Lung (tissue), 11 donors: ENCODE measurements at regions not wholly inside any gene's neighbourhood (a gene's known extent, or its start where the extent isn't known, plus 50 kb on each side); places are given as distances from the start of the nearest gene placed in this dataset.

Source experiments
- ATAC-seq: fragments of 200-7000 bp; cut with Tn5 transposase; one replicate; pipeline ENCODE4 v1.9.1; 2020; ENCODE audit warnings: moderate number of reproducible peaks; ENCODE audit not compliant: insufficient read depth, low FRiP score
- DNase-seq, 3 donors: peaks; one replicate each; pipeline ENCODE4 v3.0.0-alpha.2; 2013 to 2017
- H3K27ac ChIP-seq, 2 donors: one replicate each; pipeline ENCODE4 v1.5.1; 2013; ENCODE audit warnings: mild to moderate bottlenecking in 2 of 2, moderate library complexity in 2 of 2, control low read depth in 1 of 2, inconsistent platforms in 1 of 2, low read depth in 1 of 2, low read length in 1 of 2
- H3K27me3 ChIP-seq, 3 donors: one replicate each; pipeline ENCODE4 v1.5.1; 2013; ENCODE audit warnings: low read length in 2 of 3; ENCODE audit not compliant: control insufficient read depth in 3 of 3, insufficient read depth in 3 of 3
- H3K36me3 ChIP-seq, 4 donors: one replicate each; pipeline ENCODE4 v1.5.1; 2013; ENCODE audit warnings: low read length in 4 of 4, mild to moderate bottlenecking in 1 of 4, moderate library complexity in 1 of 4; ENCODE audit not compliant: control insufficient read depth in 4 of 4, insufficient read depth in 4 of 4
- H3K4me1 ChIP-seq, 5 donors: one replicate each; pipeline ENCODE4 v1.5.1; 2013; ENCODE audit warnings: low read length in 5 of 5, mild to moderate bottlenecking in 2 of 5, moderate library complexity in 1 of 5; ENCODE audit not compliant: control insufficient read depth in 5 of 5, insufficient read depth in 5 of 5
- H3K4me3 ChIP-seq: one replicate; pipeline ENCODE4 v1.5.1; 2013; ENCODE audit warnings: mild to moderate bottlenecking, control low read depth, moderate library complexity
- H3K9ac ChIP-seq, 2 donors: one replicate each; pipeline ENCODE4 v1.5.1; 2013; ENCODE audit warnings: low read length in 2 of 2, control low read depth in 1 of 2; ENCODE audit not compliant: insufficient read depth in 1 of 2
- H3K9me3 ChIP-seq, 4 donors: one replicate each; pipeline ENCODE4 v1.5.1; 2013; ENCODE audit warnings: low read length in 3 of 4, mild to moderate bottlenecking in 1 of 4, moderate library complexity in 1 of 4; ENCODE audit not compliant: control insufficient read depth in 4 of 4, insufficient read depth in 3 of 4
- WGBS, 2 donors: extraction: QIAGEN DNeasy Blood & Tissue Kit; methylation state at CpG; one replicate each; pipeline ENCODE4 v1.1.7; 2013; 5-methylcytosine and 5-hydroxymethylcytosine counted together
- TF ChIP-seq, protein P1 (sequence below): IDR thresholded peaks from 2 replicates; pipeline ENCODE4 v1.5.1; 2012; ENCODE audit warnings: mild to moderate bottlenecking; ENCODE audit errors: control extremely low read depth, extremely low read depth
- donor health status: control.
- donor health status: control.
- donor health status: Bipolar disorder and iron deficiency.
- donor health status: healthy.
- donor health status: DM: yes; HTN: yes; CAD: no.

DNA sequence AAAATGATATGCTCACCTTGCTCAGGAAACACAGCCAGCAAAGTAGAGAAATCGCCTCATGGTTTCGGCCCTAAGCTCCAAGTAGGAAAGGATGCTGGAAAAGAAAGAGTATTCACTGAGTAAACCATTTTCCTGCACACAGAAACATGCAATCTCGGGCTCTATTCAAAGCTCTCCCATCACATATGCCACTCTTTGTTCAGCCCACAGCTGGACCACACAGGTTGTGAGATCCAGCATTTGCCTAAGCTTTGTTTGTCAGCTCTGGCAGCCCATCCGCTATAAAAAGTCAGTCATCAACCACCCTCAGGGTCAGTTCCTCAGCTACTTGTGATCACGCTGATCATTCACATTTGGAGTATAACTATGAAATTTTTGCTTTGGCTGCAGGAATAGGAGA is 96.5 kb upstream of the SMARCA2 start:
- WGBS, 2 donors = 73 to 74% methylated on average over 5 of the region's 5 CpGs
- Histone ChIP-seq H3K27ac (no peak overlapping the region), H3K9ac (no peak overlapping the region), H3K9me3 (peaks cover 0 to 2% (median 0%) of the 10 kb centered on the region in 4 donors), H3K4me3 (no peak overlapping the region), H3K4me1 (peaks cover 0 to 24% (median 7%) of the 10 kb centered on the region in 5 donors), H3K36me3 (no peaks in the 10 kb centered on the region), H3K27me3 (no peaks in the 10 kb centered on the region)
- ATAC-seq = no peak
- TF ChIP-seq, protein P1, sequence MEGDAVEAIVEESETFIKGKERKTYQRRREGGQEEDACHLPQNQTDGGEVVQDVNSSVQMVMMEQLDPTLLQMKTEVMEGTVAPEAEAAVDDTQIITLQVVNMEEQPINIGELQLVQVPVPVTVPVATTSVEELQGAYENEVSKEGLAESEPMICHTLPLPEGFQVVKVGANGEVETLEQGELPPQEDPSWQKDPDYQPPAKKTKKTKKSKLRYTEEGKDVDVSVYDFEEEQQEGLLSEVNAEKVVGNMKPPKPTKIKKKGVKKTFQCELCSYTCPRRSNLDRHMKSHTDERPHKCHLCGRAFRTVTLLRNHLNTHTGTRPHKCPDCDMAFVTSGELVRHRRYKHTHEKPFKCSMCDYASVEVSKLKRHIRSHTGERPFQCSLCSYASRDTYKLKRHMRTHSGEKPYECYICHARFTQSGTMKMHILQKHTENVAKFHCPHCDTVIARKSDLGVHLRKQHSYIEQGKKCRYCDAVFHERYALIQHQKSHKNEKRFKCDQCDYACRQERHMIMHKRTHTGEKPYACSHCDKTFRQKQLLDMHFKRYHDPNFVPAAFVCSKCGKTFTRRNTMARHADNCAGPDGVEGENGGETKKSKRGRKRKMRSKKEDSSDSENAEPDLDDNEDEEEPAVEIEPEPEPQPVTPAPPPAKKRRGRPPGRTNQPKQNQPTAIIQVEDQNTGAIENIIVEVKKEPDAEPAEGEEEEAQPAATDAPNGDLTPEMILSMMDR = no peak
- DNase-seq = peak; percentile 25 to 57 (median 53)

DNA sequence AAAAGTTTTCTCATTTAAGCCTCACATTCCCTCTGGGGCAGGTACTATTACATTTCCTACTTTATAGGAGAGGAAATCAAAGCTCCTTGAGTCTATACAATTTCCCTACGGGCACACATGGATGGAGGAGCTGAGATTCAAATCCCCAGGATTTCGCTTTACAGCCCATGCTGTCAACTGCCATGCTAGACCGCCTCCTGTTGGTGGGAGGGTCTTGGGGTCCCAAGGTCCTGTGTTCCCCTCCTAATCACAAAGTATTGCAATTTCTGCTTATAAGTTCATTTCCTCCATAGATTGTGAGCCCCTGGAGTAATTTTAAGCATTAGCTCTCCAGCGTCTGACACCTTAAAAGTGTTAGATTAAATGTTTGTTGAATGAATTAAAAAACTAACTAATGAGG is 95.9 kb upstream of the SMARCA2 start:
- TF ChIP-seq, protein P1 = no peak
- Histone ChIP-seq H3K4me1 (peaks cover 0 to 24% (median 7%) of the 10 kb centered on the region in 5 donors), H3K9me3 (peaks cover 0 to 2% (median 0%) of the 10 kb centered on the region in 4 donors), H3K4me3 (no peak overlapping the region), H3K27me3 (no peaks in the 10 kb centered on the region), H3K27ac (no peak overlapping the region), H3K36me3 (no peaks in the 10 kb centered on the region), H3K9ac (no peak overlapping the region)
- 84 to 92% methylated on average over 4 of the region's 4 CpGs for WGBS, 2 donors
- DNase-seq = no peak
- no peak for ATAC-seq

DNA sequence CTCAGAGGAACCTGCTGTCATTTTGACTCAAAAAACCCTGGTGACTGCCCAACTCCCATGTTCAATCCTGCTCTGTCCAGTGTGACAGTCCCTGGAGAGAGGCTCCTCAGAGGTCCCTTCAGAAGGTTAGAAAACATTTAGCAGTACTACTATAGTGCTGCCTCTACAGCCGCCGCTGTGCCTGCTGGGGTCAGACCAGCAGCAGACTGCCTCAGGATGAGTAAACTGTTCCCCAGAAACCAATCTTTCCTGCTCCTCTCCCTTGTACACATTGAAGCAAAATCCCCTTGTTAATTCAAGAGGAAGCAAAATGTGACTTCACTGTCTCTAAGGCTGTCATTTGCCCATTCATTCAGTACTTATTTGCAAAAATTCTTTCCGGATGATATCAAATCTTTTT is 94.8 kb upstream of the SMARCA2 start:
- Histone ChIP-seq H3K4me1 (peaks cover 0 to 24% (median 7%) of the 10 kb centered on the region in 5 donors), H3K27ac (no peak overlapping the region), H3K27me3 (no peaks in the 10 kb centered on the region), H3K9ac (no peak overlapping the region), H3K4me3 (no peak overlapping the region), H3K9me3 (peaks cover 0 to 2% (median 0%) of the 10 kb centered on the region in 4 donors), H3K36me3 (no peaks in the 10 kb centered on the region)
- TF ChIP-seq, protein P1 = no peak
- no peak for ATAC-seq
- WGBS, 2 donors = 82 to 92% methylated on average over 3 of the region's 3 CpGs
- DNase-seq = no peak

DNA sequence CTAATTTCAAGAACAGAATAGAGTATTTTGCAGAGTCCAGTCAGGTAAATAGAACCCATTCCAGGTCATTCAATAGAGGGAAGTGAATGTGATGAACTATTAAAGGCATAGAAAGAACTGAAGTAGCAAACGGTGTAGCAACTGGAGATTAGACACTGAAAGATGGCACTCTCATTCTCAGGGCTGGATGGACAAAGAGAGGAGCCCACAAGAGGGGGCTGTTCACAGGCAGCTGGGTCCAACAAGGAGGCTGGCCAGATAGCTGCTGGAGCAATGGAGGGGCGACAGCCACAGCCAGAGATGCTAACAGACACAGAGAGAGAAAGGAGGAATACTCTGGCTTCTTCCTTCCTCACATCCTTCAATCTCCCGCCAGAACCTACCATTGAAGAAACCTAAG is 93.1 kb upstream of the SMARCA2 start:
- no peak for ATAC-seq
- DNase-seq = no peak
- Histone ChIP-seq H3K36me3 (no peaks in the 10 kb centered on the region), H3K9ac (no peak overlapping the region), H3K4me3 (no peak overlapping the region), H3K27me3 (no peaks in the 10 kb centered on the region), H3K9me3 (no peaks in the 10 kb centered on the region), H3K4me1 (peaks cover 0 to 18% (median 7%) of the 10 kb centered on the region in 5 donors), H3K27ac (no peak overlapping the region)
- WGBS, 2 donors = 75 to 85% methylated on average over 3 of the region's 3 CpGs
- TF ChIP-seq, protein P1 = no peak
